Erythroblast (primary cell): ENCODE measurements at regions not wholly inside any gene's neighbourhood (a gene's known extent, or its start where the extent isn't known, plus 50 kb on each side); places are given as distances from the start of the nearest gene placed in this dataset.

Experiments
- GATA1 ChIP-seq: IDR thresholded peaks from 2 replicates; pipeline ENCODE4 v1.6.1; 2011; ENCODE audit warnings: low read depth, mild to moderate bottlenecking, control low read depth, low read length, moderate library complexity
- POLR2A ChIP-seq: IDR thresholded peaks from 2 replicates; pipeline ENCODE4 v1.6.1; 2011; ENCODE audit warnings: mild to moderate bottlenecking, low read length

GRCh38 chrX:82775426-82775825 lies 732.7 kb upstream of the POU3F4 start:
- TF ChIP-seq POLR2A (no peak), GATA1 (no peak)
